ENCODE measurements at regions not wholly inside any gene's neighbourhood (a gene's known extent, or its start where the extent isn't known, plus 50 kb on each side); places are given as distances from the start of the nearest gene placed in this dataset.
"Not testable (repeated sequence)": the region's sequence is repeated elsewhere in the genome, so short reads cannot be mapped to it uniquely, and the experiment has no call there.

DNA sequence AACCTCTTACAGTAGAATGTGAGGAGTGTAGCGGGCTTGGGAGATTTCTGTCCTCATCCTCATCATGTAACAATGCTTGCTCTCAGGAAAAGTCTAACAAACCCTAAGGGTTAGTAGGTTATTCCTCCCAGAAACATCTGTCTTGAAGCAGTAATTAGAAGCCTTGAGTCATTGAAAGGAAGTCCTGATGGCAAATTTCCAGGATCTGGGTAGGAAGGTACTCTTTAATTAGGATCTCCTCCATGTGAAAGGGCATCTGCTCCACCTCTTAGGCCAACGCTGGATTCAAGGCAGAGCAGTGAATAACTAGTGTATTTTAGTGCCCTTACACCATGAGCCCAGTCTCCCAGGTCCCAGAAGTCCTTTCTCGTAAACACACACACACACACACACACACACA is 106.6 kb upstream of the BARHL2 start:
- no peak for DNase-seq

- DNase-seq: no peak
Observed at GRCh38 chr1:90821788-90822359, 104.8 kb upstream of the BARHL2 start.

- DNase-seq: no peak
Observed at GRCh38 chr1:90821152-90821787, 104.2 kb upstream of the BARHL2 start.

DNA sequence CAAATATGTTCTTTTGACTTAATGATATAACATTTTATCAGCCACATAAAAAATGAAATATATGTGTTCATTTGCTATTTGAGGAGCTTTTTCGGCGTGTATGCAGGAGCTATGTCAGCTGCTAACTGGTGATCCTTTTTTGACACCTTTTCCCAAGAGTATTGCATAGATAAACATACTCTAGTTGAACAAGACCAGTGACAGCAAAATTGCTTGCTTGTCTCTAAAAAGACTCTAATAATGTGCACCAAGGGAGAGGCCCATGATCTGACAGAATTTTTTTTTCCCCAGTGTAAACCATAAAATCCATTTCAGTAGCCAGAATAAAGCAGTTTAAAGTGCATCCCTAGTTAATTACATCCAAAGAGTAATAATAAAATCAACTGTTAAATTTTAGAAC is 103.6 kb upstream of the BARHL2 start:
- no peak for DNase-seq

DNA sequence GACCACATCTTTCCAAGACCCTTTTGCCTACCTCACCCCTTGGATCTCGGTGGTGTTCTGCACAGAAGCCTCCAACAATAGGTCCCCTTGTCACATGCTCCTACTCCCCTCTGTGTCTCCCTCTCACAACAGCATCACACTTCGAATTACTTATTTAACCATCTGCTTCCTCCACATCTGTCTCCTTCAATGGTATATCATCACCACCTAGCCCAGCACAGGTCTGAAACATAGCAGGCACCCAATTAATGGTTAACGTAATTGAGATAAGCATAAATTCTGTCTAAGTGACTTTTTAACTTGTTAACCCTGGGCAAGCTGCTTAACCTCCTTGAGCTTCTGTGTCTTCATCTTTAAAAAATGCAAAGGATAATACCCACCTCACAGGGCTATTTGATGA is 100.3 kb upstream of the BARHL2 start:
- no peak for DNase-seq

GRCh38 chr1:90812237-90812636 is 95.1 kb upstream of the BARHL2 start:
- DNase-seq: not testable (repeated sequence)

DNA sequence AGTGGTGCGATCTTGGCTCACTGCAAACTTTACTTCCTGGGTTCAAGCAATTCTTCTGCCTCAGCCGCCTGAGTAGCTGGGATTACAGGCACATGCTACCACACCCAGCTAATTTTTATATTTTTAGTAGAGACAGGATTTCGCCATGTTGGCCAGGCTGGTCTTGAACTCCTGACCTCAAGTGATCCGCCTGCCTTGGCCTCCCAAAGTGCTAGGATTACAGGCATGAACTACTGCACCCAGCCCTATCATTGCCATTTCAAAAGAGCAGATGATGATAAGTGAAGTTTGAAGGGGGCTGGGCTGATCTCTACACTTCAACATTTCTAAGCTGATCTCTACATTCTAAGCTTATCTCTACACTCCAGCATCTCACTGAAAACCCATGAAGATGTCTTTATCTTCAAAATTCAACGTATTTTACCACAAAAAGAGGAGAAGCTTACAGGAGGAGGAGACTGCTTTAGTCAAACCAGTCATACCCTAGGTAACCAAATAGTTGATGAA is 94.4 kb upstream of the BARHL2 start:
- not testable (repeated sequence) for DNase-seq

- no peak for DNase-seq
Observed at GRCh38 chr1:90810681-90811080, 93.6 kb upstream of the BARHL2 start.

GRCh38 chr1:90809996-90810395 is 92.9 kb upstream of the BARHL2 start:
- DNase-seq: peak in 1 of 2 experiments; percentile 7

- no peak for DNase-seq
Observed at GRCh38 chr1:90809093-90809492, 92.0 kb upstream of the BARHL2 start.

- no peak for DNase-seq
Observed at GRCh38 chr1:90807329-90807728, 90.2 kb upstream of the BARHL2 start.

- no peak for DNase-seq
Observed at GRCh38 chr1:90802622-90803021, 85.5 kb upstream of the BARHL2 start.

- no peak for DNase-seq
Observed at GRCh38 chr1:90800012-90800717, 83.1 kb upstream of the BARHL2 start.

DNA sequence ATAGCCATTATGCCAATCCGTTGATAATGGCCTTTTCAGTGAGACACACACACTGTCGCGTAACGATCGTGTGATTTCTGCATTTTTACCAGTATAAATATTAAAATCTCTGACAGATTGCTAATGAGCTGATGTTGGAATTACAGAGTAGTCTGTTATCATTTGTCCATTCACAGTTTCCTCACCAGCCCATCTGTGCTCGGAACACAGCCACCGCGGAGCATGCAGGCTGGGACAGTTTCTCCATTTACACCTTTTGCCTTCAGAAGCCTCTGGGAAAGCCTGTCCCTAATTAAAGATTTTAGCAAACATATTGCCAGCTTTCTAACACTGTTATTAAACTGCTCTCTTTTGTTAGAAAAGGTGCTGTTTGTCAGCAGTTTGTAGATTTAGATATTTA is 82.2 kb upstream of the BARHL2 start:
- DNase-seq: no peak

GRCh38 chr1:90798883-90799282 is 81.8 kb upstream of the BARHL2 start:
- DNase-seq: no peak

DNA sequence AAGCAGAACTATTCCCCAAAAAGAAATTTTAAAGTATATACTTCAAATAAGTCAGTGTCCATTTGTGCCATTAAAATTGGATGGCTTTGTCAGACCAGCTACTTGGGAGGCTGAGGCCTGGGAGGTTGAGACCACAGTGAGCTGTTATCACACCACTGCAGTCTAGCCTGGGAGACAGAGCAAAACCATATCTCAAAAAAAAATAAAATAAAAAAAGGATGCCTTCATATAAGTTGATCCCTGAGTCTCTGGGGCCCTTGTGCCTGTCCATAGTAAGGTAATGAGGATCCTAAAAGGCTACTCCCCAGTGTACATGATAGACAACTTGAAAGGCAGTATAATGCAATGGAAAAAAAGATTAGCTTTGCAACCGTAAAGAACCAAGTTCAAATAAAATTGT is 81.2 kb upstream of the BARHL2 start:
- DNase-seq: no peak

DNA sequence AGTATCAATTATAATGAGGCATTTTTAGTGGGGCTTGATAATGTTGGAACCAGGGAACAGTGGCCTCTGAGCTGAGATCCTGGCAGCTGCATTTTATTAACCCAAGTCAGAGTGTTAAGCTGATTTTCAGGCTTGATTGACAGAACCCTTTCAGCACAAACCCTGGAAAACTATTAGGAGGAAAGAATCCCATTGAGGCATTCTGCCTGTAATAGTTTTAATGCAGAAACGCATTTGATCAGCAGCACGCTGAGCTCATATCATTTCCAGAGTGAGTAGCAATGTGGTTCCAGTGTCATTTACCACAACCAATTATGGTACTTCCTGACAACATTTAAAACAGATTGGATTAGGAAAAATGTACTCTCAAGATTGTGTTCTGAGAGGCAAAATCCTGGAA is 78.3 kb upstream of the BARHL2 start:
- DNase-seq: no peak

DNA sequence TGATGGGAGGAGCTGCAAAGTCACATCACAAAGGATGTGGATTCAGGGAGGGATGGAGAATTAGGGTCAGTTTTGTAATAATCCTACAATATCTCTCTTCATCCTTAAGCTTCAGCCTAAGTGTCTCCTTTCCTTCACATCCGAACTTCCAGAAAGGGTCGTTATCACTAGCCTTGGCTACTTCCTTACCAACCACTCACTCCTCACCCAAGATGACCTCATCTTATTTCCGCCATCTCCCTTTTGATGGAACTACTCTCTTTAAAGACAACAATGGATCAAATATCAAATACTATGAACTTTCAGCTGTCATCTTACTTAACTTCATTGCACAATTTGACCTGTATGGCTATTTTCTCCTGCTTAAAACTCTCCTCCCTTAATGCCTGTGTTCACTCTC is 69.6 kb upstream of the BARHL2 start:
- no peak for DNase-seq

DNA sequence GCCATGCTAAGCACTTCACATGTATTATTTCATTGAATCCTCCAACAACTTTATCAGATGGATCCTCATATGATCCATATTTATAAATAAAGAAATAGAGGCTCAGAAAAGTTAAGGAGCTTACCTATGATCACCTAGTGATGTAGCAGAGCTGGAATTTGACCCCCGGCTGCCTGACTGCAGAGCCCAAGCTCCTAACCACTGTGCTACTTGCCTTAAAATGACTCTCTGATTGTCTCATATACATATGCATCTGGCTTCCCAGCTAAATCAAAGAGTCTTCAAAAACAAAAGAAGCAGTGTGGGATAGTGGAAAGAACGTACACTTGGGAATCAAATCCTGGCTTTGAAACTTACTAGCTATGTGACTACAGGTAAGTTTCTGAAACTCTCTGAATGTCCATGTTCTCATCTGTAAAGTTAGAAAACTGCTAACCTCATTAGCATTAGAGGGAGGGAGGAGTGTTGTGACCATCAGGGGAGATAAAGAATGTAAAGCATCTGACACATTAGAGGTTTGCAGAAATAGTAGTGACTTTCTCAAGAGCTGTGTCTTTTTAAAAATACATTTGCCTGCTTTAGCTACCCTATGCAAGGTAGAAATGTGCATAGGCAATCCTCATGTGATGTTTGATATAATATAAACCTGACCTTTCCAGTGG is 67.2 kb upstream of the BARHL2 start:
- no peak for DNase-seq

DNA sequence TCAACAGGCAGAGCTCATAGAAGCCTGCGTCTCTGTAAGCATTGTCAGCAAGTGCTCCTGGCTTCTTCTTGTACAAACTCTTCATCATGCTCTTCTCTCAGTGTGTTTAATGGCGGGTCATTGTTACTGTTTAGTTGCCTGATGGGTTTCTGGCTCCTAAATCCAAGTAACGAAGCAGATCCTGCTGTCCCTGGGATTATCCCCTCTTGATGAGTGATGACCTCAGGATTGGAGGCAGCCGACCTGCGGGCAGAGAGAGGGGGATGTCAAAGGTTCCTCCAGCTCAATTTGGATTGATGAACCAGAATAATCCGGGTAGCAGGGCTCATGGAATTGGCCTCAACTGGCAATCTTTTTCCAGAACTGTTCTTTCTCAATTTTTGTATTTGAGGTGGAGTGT is 66.1 kb upstream of the BARHL2 start:
- no peak for DNase-seq

DNA sequence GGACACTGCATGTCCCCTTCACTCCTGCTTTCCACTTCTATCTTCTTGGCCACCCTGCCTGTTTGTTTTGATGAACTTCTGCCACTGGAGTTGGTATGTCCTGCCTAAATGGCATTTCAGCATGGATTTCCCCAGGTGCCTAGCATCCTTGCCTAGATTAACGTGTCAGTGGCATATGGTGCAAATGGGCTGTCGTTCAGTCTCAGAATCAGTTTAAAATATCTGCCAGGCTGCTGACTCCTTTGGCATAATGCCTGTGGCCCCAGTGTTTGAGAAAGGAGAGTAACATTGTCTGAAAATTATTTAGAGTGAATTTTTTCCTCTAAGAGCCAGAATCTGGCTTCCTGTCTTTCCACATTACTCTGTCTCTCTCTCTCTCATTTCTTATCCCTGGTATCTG is 64.9 kb upstream of the BARHL2 start:
- peak in 1 of 2 experiments; percentile 50 for DNase-seq

DNA sequence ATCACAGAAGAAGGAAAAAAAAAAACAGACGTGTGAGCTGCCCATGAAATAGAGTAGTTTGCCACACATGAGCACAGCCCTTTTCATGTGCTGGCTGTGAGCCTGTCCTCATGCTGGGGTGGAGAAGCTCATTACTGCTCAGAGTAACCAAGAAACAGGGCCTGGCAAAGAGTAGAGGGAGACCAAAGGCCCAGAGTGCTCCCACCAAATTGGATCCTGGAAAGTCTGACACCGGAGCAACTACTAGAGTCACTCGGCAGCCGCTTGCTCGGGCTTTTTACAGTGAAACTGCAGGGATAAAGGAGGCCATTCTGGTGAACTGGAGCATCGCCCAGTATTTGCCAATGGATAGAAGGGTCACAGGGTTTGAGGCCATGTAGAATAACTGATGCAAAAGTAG is 64.4 kb upstream of the BARHL2 start:
- no peak for DNase-seq

DNA sequence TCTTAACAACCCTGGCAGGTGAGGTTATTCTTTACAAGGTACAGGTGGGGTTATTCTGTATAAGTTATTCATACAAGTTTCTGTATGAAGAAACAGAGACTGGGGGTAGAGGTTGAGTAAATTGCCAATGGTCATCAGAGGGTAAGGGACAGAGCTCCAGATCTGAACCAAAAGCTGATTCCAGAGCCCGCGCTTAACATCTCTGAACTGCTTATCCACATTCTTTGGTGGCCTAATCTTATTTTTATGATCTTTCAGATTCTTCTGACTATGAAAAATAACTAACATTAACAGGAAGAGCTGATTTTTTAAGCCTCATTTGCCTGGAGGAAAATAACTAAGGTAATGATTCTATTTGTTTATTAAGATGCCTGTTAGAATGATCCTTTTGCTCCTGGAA is 63.9 kb upstream of the BARHL2 start:
- no peak for DNase-seq

GRCh38 chr1:90779573-90779972 is 62.5 kb upstream of the BARHL2 start:
- no peak for DNase-seq
